NCI-H69 (cell line): ENCODE measurements at regions not wholly inside any gene's neighbourhood (a gene's known extent, or its start where the extent isn't known, plus 50 kb on each side); places are given as distances from the start of the nearest gene placed in this dataset.
A peak's percentile ranks its signal among the peaks of the same experiment; 100 is the strongest.
"Not testable (repeated sequence)": the region's sequence is repeated elsewhere in the genome, so short reads cannot be mapped to it uniquely, and the experiment has no call there.

Source experiments
- DNase-seq: peaks from one replicate; lab custom pipeline; 2025; lab: John Stamatoyannopoulos, UW

DNA sequence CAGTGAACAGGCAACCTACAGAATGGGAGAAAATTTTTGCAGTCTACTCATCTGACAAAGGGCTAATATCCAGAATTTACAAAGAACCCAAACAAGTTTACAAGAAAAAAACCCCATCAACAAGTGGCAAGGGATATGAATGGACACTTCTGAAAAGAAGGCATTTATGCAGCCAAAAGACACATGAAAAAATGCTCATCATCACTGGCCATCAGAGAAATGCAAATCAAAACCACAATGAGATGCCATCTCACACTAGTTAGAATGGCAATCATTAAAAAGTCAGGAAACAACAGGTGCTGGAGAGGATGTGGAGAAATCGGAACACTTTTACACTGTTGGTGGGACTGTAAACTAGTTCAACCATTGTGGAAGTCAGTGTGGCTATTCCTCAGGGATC lies 80.3 kb downstream of the ZNF474 start:
- DNase-seq, result not testable (repeated sequence)

DNA sequence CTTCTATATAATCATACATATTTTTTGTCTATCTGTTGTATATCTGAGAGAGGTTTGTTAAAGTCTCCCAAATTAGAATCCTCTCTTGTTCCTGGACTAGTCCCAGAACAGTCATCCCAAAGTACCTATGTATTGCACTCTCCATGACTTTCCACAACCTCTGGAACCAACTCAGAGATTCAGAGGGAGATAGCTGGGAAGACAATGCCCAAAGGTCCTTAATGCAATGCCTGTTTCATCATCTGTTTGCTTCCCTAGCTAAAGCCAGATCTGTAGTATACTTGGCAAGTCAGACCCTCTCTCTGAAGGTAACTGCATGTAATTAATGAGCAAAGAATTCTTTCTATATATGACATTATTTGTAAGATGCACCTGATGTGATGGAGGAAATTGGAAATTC lies 89.4 kb downstream of the ZNF474 start:
- peak; percentile 28 for DNase-seq

DNA sequence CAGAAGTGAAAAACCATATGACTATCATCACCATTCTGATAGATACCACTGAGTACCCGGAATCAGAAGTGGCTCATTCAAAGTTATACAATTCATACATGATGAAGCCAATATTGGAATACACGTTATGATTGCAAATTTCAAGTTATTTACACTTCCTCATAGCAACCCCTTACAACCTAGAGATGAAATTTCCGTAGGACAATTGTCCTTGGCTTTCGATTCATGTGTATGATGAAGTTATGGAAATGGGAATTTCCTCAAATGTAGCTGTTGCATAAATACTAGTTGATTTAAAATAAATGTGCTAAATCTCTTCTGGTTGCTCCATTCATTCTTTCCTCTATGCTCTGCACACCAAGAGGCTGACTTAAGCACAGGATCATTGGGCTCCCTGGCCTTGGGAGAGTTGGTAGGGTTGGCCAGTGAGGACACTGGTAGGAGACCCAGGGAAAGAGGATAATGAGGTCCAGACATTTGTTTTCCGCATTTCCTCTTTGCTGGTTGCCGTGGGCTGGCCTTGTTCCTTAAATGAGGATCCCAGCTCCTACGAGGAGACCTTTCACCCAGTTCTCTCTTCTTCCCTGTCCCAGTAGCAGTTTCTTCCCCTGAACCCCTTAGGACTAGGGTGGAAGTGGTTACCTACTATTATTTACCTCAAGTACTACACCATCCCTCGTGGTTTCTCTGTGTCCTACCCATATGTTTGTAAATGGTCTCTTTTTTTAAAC lies 90.3 kb downstream of the ZNF474 start:
- peak; percentile 30 for DNase-seq

DNA sequence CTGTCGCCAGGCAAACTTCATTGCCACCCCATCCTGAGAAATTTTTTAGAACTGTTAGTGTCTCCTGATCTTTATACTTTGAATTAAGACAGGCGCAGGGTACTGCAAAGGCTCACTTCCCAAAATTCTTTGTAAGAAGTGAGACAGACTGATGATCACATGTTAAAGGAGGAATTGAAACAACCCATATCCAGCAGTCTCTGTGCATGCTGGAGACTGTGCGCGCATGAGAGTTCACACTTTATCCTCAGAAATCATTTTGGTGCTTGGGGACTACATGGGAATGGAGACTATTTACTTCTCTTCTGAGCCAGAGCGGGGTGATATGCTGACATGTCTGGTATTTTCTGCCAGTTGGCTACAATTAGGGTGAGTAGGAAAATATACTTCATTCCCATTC lies 91.2 kb downstream of the ZNF474 start:
- DNase-seq, result no peak

DNA sequence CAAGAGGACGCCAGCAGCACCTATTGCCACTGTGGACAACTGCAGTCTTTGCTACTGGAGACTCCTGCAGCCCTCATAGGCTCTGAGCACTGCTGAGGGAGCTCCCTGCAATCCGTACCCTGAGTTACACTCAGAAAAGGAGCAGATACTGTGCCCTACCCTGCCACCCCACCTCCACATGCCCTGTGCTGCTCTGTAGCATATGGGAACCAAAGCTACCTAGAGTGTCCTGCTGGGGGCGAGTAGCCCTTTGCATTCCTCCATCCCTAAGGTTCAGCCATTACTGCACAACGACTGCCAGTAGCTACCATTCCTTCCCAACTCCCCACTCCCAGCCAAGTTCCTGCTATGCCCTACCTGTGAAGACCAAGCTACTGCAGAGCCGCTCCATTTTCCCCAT lies 90.2 kb upstream of the SNCAIP start:
- DNase-seq, result no peak

DNA sequence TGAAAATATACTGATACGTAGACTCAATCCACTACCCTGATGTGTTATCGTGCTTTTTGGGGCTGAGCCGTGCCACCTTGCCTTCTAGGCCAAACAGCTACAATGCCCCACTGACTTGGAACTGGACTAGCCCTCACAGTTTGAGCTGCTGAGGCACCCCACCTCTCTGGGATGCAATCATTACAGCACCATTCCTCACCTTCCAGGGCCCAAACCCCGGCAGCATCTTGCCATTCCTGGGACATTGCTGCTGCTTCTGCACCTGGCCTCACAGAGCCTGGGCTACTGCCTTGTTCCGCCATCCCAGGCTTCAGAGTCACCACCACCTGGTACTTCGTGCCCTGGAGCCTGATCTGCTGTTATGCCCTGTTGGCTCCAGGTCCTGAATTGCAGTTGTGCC lies 89.5 kb upstream of the SNCAIP start:
- no peak for DNase-seq

DNA sequence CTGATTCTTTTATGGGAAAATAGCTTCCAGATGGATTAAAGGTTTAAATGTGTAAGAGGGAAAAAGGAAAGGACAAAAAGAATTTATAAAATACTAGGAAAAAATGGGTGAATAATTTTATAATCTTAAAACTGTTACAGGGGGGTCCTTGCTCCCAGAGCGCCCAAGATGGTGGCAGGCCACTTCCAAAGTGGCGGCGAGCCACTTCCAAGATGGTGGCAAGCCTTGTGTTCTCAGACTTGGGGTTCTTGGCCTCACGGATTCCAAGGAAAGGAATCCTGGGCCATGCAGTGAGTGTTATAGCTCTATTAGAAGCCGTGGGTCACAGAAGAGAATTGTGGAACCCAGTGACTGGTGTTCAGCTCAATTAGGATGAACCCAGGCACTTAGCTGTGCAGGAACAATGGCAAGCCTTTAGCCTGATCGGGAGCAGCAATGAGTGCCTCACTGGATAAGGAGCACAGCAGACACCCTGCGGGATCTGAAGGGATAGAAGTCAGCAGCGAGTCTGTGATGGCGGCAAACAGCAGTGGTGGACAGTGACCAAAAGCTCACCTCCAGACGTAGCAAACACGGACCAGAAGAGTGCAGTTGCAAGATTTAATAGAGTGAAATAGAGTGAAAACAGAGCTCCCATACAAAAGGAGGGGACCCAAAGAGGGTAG lies 83.2 kb upstream of the SNCAIP start:
- DNase-seq, result no peak

DNA sequence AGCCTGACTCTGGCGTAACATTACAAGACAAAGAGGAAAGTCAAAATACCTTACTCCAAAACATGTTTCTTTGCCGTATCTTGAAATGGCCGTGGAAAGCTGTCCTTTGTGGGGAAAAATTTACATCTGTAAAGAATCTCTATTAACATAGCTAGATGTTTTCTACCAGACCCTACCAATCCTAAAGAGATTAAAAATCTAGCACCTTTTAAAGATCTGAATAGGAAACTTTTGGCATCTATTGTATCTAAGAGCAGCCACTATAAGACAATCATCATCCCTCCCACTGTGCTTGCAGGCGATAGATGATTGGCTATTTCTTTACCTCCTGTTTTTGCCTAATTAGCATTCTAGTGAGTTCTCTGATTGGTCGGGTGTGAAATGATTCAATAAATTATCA lies 82.5 kb upstream of the SNCAIP start:
- DNase-seq, result no peak

DNA sequence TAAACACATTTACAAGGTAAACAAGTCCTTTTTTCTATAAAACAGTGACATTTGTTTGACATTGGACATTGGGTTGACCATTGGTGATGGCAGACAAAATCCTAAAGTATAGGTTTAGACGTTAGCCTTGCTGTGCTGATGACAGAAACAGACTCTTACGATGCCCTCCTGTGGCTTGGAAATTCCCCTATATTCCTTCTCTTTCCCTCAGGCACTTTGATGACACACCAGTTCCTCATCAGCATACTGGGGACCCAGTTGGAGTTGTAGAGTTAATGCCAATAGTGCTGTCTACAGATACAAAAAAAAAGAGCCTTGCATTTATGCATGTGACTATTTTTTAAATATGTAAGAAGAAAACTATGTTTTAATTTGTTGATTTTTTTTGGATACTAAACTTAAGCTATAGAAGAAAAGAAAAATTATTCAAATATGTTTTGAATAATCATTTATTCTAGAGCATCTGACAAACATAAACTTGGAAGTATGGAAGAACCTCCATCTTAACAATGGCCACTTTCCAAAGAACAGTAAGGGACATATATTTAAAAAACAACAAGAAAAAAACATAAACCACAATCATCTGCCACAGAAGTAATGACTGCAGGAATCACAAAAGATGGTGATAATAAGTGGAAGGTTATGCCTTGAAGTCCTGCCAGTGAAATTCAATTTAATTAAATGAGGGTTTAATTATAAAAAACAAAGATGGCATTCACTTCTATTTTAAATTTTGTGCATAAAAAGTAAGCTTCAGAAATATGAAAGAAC lies 75.6 kb upstream of the SNCAIP start:
- peak; percentile 29 for DNase-seq

DNA sequence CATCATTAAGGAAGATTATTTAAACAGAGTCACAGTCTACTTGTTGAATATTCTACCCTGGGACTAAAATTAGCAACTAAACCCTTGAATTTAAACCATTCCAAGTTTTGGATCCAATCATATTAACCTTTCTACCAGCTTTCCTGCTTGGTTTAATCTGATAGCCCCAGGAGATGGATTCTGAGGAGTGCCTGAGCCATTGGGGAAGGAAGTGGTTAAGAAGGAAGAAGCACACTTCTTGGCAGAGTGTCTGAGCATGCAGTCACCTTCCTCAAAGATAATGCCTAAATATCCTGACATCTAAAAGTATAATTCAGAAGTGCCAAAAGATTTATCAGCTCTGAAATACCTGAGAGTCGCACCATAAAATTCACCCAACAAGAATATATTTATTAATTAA lies 74.1 kb upstream of the SNCAIP start:
- DNase-seq, result no peak

DNA sequence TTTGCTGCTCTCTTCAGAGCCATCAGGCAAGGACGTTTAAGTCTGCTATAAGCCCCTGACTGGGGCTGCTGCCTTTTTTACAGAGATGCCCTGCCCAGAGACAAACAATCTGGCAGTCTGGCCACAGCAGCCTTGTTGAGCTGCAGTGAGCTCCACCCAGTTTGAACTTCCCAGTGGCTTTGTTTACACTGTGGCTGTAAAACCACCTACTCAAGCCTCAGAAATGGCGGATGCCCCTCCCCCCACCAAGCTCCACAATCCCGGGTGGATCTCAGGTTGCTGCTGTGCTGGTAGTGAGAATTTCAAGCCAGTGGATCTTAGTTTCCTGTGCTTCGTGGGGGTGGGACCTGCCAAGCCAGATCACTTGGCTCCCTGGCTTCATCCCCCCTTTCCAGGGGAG lies 59.7 kb upstream of the SNCAIP start:
- peak; percentile 60 for DNase-seq

DNA sequence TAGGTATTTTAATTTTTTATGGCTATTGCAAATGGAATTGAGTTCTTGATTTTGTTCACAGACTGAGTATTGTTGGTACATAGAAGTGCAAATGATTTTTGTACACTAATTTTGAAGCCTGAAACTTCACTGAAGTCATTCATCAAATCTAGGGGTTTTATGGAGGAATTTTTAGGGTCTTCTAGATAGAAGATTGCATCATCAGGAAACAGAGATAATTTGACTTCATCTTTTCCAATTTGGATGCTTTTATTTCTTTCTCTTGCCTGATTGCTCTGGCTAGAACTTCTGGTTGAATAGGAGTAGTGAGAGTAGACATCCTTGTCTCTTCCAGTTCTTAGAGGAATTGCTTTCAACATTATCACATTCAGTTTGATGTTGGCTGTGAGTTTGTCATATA lies 58.2 kb upstream of the SNCAIP start:
- DNase-seq, result no peak

DNA sequence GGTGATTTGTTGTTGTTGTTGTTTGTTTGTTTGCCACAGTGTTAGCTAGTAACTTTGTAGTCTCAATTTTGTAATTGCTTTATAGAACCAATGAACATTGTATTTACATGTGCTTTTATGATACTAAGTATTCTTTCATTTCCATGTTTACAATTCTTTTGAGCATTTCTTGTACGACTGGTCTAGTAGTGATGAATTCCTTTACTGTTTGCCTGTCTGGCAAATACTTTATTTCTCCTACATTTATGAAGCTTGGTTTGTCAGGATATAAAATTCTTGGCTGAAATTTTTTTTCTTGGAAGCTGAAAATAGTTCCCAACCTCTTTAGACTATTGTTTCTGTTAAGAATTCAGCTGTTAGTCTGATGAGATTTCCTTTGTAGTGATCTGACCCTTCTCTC lies 55.6 kb upstream of the SNCAIP start:
- DNase-seq, result no peak

DNA sequence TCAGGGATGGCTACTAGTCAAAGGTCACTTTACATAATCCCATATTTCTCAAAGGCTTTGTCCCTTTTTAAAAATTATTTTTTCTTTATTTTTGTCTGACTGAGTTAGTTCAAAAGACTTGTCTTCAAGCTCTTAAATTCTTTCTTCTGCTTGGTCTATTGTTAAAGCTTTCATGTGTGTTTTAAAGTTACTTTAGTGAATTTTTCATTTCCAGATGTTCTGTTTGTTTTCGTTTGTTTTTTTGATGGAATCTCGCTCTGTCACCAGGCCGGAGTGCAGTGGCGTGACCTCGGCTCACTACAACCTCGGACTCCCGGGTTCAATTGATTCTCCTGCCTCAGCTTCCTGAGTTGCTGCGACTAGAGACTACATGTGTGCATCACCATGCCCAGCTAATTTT lies 55.0 kb upstream of the SNCAIP start:
- no peak for DNase-seq

DNA sequence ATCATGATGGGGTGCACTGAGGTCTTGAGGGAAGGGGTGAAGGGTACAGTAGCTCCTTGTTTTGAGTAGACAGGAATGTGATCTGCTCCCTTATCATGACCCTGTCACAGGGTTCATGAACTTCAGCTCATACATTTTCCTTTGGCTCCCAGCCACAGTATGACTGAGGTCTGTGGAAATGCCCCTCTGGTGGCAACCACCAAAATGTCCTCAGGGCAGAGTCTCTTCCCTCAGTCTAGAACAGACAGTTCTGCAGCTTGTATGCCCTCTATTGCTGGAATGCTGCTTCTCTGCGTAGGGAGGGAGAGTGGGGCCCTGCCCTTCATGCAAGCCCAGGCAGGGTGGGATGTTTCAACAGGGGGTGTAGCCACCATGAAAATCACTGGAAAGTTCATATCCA lies 53.8 kb upstream of the SNCAIP start:
- no peak for DNase-seq

DNA sequence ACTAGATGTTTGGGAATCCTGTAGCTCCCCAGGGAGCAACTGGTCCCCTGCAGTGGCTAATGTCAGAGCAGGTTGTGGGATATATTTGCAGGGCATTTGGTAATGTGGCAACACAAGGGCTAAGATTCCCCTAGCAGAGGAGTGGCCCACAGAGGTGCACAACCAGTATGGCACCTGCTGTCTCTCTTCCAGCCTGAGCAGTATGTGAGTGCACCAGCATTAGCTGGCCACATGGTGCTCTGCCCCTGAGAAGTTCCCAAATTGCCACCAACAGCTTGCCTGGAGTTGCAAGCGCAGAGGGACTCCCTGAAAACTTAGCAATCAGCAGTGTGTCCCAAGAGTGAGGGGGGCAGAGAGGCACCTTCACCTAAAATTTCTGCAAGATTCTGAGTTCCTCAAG lies 53.2 kb upstream of the SNCAIP start:
- no peak for DNase-seq

DNA sequence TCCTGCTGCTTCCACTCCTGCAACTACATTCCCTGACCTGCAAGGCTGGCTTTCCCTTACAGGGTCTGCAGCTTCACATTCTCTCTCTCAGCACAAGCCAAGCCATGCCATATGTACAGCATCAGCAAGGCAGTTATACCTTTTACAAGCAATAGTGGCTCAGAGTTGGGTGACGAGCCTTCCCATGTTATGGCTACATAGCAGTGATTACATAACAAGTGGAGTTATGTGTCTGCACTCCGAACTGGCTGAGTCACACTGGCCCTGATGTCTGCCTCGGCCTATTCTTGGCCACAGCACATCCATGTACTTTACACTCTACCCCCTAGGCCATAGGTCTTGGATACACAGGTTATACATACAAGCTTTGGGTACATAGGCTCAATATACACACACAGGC lies 52.0 kb upstream of the SNCAIP start:
- DNase-seq, result no peak

DNA sequence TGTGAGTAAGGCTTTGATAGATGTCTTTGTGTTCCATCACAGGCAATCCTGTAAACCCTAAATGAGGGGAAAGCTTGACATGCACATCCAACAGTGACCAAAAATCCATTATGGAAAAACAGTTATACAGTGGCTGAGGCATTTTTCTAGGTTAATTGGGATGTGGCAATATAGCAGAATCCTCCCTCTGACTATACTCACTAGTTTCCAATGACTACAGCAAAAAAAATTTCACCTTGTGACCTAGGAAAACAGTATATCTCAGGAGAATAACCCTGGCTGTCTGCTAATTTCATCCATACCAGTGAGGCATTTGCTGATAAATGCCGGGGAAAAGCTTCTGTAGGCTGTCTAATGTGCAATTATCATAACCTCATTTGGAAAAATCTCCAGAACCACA lies 49.9 kb upstream of the SNCAIP start:
- DNase-seq, result no peak
